DOHH2 (cell line): ENCODE measurements at regions not wholly inside any gene's neighbourhood (a gene's known extent, or its start where the extent isn't known, plus 50 kb on each side); places are given as distances from the start of the nearest gene placed in this dataset.

Source experiments
- CTCF ChIP-seq: fragments of 200-600 bp; sonication (generic); IDR thresholded peaks from one replicate; pipeline ENCODE4 v1.5.1; 2014; ENCODE audit warnings: antibody characterized with exemption, mild to moderate bottlenecking, low read depth, low read length; ENCODE audit not compliant: poor library complexity, severe bottlenecking
- EZH2phosphoT487 ChIP-seq: fragments of 200-600 bp; sonication (generic); IDR thresholded peaks from 2 replicates; pipeline ENCODE4 v1.6.1; 2017; ENCODE audit warnings: borderline replicate concordance, mild to moderate bottlenecking, antibody characterized with exemption, low read length, moderate library complexity, mixed read lengths

- TF ChIP-seq CTCF: no peak
- TF ChIP-seq EZH2phosphoT487: no peak
These were observed 166.9 kb downstream of the GLI2 start for GRCh38 chr2:120902592-120902991.
